ENCODE measurements at regions not wholly inside any gene's neighbourhood (a gene's known extent, or its start where the extent isn't known, plus 50 kb on each side); places are given as distances from the start of the nearest gene placed in this dataset.

GRCh38 chr2:138249207-138249606, 252.4 kb upstream of the SPOPL start:
- TF ChIP-seq TAF1 (IDR thresholded peaks at IDR 0.05; ENCODE audit: low read depth) = no peak
- no peak for TF ChIP-seq ZBTB7A (IDR thresholded peaks at IDR 0.05; ENCODE audit: low read depth)
- no peak for TF ChIP-seq RAD21 (IDR thresholded peaks at IDR 0.05; ENCODE audit: low read depth)
- TF ChIP-seq MAX (IDR thresholded peaks at IDR 0.05) = no peak
- TF ChIP-seq NFIC (IDR thresholded peaks at IDR 0.05) = no peak
- TF ChIP-seq EGR1 (IDR thresholded peaks at IDR 0.05) = no peak
- no peak for TF ChIP-seq CEBPB (IDR thresholded peaks at IDR 0.05)
- no peak for TF ChIP-seq USF1 (IDR thresholded peaks at IDR 0.05)
- no peak for TF ChIP-seq YY1 (IDR thresholded peaks at IDR 0.05; ENCODE audit: low read depth)
- TF ChIP-seq REST (IDR thresholded peaks at IDR 0.05; ENCODE audit: low read depth) = no peak
- TF ChIP-seq TEAD4 (IDR thresholded peaks at IDR 0.05) = no peak
- no peak for TF ChIP-seq TCF12 (IDR thresholded peaks at IDR 0.05; ENCODE audit: low read depth)
- no peak for TF ChIP-seq FOXM1 (IDR thresholded peaks at IDR 0.05; ENCODE audit: borderline replicate concordance, low read depth)
- TF ChIP-seq CREB1 (IDR thresholded peaks at IDR 0.05; ENCODE audit: low read depth) = no peak
- no peak for TF ChIP-seq EP300 (IDR thresholded peaks at IDR 0.05; ENCODE audit: borderline replicate concordance)

- TF ChIP-seq REST (IDR thresholded peaks at IDR 0.05; ENCODE audit: low read depth) (no peak), CREB1 (IDR thresholded peaks at IDR 0.05; ENCODE audit: low read depth) (no peak), USF1 (IDR thresholded peaks at IDR 0.05) (no peak), EP300 (IDR thresholded peaks at IDR 0.05; ENCODE audit: borderline replicate concordance) (no peak), ZBTB7A (IDR thresholded peaks at IDR 0.05; ENCODE audit: low read depth) (no peak), FOXM1 (IDR thresholded peaks at IDR 0.05; ENCODE audit: borderline replicate concordance, low read depth) (no peak), TCF12 (IDR thresholded peaks at IDR 0.05; ENCODE audit: low read depth) (no peak)
These were observed 249.0 kb upstream of the SPOPL start for GRCh38 chr2:138252587-138252986.

GRCh38 chr2:138255670-138256069, 245.9 kb upstream of the SPOPL start:
- TF ChIP-seq YY1 (IDR thresholded peaks at IDR 0.05; ENCODE audit: low read depth) (no peak), FOXM1 (IDR thresholded peaks at IDR 0.05; ENCODE audit: borderline replicate concordance, low read depth) (no peak), TEAD4 (IDR thresholded peaks at IDR 0.05) (no peak), REST (IDR thresholded peaks at IDR 0.05; ENCODE audit: low read depth) (no peak), ZBTB7A (IDR thresholded peaks at IDR 0.05; ENCODE audit: low read depth) (no peak), EP300 (IDR thresholded peaks at IDR 0.05; ENCODE audit: borderline replicate concordance) (no peak), RAD21 (IDR thresholded peaks at IDR 0.05; ENCODE audit: low read depth) (no peak), CEBPB (IDR thresholded peaks at IDR 0.05) (no peak), EGR1 (IDR thresholded peaks at IDR 0.05) (no peak), USF1 (IDR thresholded peaks at IDR 0.05) (no peak), TCF12 (IDR thresholded peaks at IDR 0.05; ENCODE audit: low read depth) (no peak), TAF1 (IDR thresholded peaks at IDR 0.05; ENCODE audit: low read depth) (no peak), NFIC (IDR thresholded peaks at IDR 0.05) (no peak), CREB1 (IDR thresholded peaks at IDR 0.05; ENCODE audit: low read depth) (no peak), MAX (IDR thresholded peaks at IDR 0.05) (no peak)

GRCh38 chr2:138267161-138267901, 234.2 kb upstream of the SPOPL start:
- TF ChIP-seq RAD21 (IDR thresholded peaks at IDR 0.05; ENCODE audit: low read depth) (no peak), FOXM1 (IDR thresholded peaks at IDR 0.05; ENCODE audit: borderline replicate concordance, low read depth) (no peak), USF1 (IDR thresholded peaks at IDR 0.05) (no peak), TEAD4 (IDR thresholded peaks at IDR 0.05) (no peak), YY1 (IDR thresholded peaks at IDR 0.05; ENCODE audit: low read depth) (no peak), TAF1 (IDR thresholded peaks at IDR 0.05; ENCODE audit: low read depth) (no peak), TCF12 (IDR thresholded peaks at IDR 0.05; ENCODE audit: low read depth) (no peak), MAX (IDR thresholded peaks at IDR 0.05) (no peak), ZBTB7A (IDR thresholded peaks at IDR 0.05; ENCODE audit: low read depth) (no peak), CREB1 (IDR thresholded peaks at IDR 0.05; ENCODE audit: low read depth) (no peak), CEBPB (IDR thresholded peaks at IDR 0.05) (no peak), EGR1 (IDR thresholded peaks at IDR 0.05) (no peak), REST (IDR thresholded peaks at IDR 0.05; ENCODE audit: low read depth) (no peak), NFIC (IDR thresholded peaks at IDR 0.05) (no peak; the same call in 1 of the 2 replicates), EP300 (IDR thresholded peaks at IDR 0.05; ENCODE audit: borderline replicate concordance) (no peak)

Measured in Ishikawa (cell line).